IMR-90 (cell line): ENCODE measurements at regions not wholly inside any gene's neighbourhood (a gene's known extent, or its start where the extent isn't known, plus 50 kb on each side); places are given as distances from the start of the nearest gene placed in this dataset.

Source experiments
- ATAC-seq: fragments of 200-7000 bp; cut with Tn5 transposase; 2 replicates; pipeline ENCODE4 v1.9.1; 2020; ENCODE audit warnings: low read depth, mild to moderate bottlenecking, moderate library complexity
- BruUV-seq: library from RNA; stranded (reverse); fragments of 400-500 nt; replicated peaks from 2 replicates; lab custom pipeline; 2021; lab: Mats Ljungman, UMichigan
- CTCF ChIA-PET: fragments of 300-600 bp; formaldehyde crosslinking; extraction: SDS; loops from one replicate; lab custom pipeline; 2021; ENCODE audit warnings: antibody characterized with exemption; lab: Yijun Ruan, JAX
- POLR2A ChIA-PET: fragments of 300-600 bp; sonication (Branson Sonifier 250); formaldehyde crosslinking; loops from one replicate; lab custom pipeline; 2022; ENCODE audit warnings: antibody characterized with exemption; ENCODE audit not compliant: unreplicated experiment; lab: Charles Lee
- DNase-seq: peaks from one replicate; pipeline ENCODE4 v3.0.0; 2013
- H2AFZ ChIP-seq: replicated peaks from 2 replicates; pipeline ENCODE3; 2013; ENCODE audit warnings: low read length, mild to moderate bottlenecking; ENCODE audit not compliant: poor library complexity
- H2AK5ac ChIP-seq: 2 replicates; pipeline ENCODE4 v1.6.1; 2013; ENCODE audit warnings: low read depth, low read length, inconsistent platforms
- H2AK9ac ChIP-seq: replicated peaks from 2 replicates; pipeline ENCODE3; 2013; ENCODE audit warnings: mild to moderate bottlenecking, low read depth, low read length, moderate library complexity; ENCODE audit not compliant: poor library complexity
- H2BK120ac ChIP-seq: 2 replicates; pipeline ENCODE4 v1.6.1; 2013; ENCODE audit warnings: low read depth, low read length, inconsistent platforms
- H2BK15ac ChIP-seq: 3 replicates; pipeline ENCODE4 v1.6.1; 2013; ENCODE audit warnings: low read depth, low read length, inconsistent platforms
- H2BK20ac ChIP-seq: 2 replicates; pipeline ENCODE4 v1.6.1; 2013; ENCODE audit warnings: low read depth, mild to moderate bottlenecking, inconsistent platforms, low read length, moderate library complexity
- H2BK5ac ChIP-seq: 2 replicates; pipeline ENCODE4 v1.6.1; 2013; ENCODE audit warnings: mild to moderate bottlenecking, low read depth, low read length, inconsistent platforms; ENCODE audit not compliant: poor library complexity, severe bottlenecking
- H3K14ac ChIP-seq: replicated peaks from 2 replicates; pipeline ENCODE4 v1.6.1; 2013; ENCODE audit warnings: low read depth, low read length, inconsistent platforms
- H3K18ac ChIP-seq: 2 replicates; pipeline ENCODE4 v1.6.1; 2013; ENCODE audit warnings: low read depth, low read length, control low read depth
- H3K23ac ChIP-seq: 2 replicates; pipeline ENCODE4 v1.6.1; 2013; ENCODE audit warnings: low read depth, low read length, inconsistent platforms
- H3K27ac ChIP-seq: 2 replicates; pipeline ENCODE4 v1.5.1; 2013; ENCODE audit warnings: mild to moderate bottlenecking, control low read depth, low read length; ENCODE audit not compliant: insufficient read depth
- H3K27me3 ChIP-seq: 2 replicates; pipeline ENCODE4 v1.6.1; 2013; ENCODE audit warnings: low read length; ENCODE audit not compliant: control insufficient read depth, insufficient read depth
- H3K36me3 ChIP-seq: 2 replicates; pipeline ENCODE4 v1.6.1; 2013; ENCODE audit warnings: low read length, mixed read lengths; ENCODE audit not compliant: control insufficient read depth, insufficient read depth
- H3K4ac ChIP-seq: 2 replicates; pipeline ENCODE4 v1.6.1; 2013; ENCODE audit warnings: low read depth, low read length, inconsistent platforms
- H3K4me1 ChIP-seq: 2 replicates; pipeline ENCODE4 v1.6.1; 2013; ENCODE audit warnings: low read length, mixed read lengths; ENCODE audit not compliant: control insufficient read depth, insufficient read depth
- H3K4me2 ChIP-seq: 2 replicates; pipeline ENCODE4 v1.6.1; 2013; ENCODE audit warnings: low read depth, mild to moderate bottlenecking, control low read depth, low read length, moderate library complexity
- H3K4me3 ChIP-seq: 2 replicates; pipeline ENCODE4 v1.5.1; 2013; ENCODE audit warnings: low read depth, mild to moderate bottlenecking, control low read depth, low read length, moderate library complexity; ENCODE audit not compliant: insufficient read depth
- H3K56ac ChIP-seq: 2 replicates; pipeline ENCODE4 v1.6.1; 2013; ENCODE audit warnings: low read length, inconsistent platforms; ENCODE audit not compliant: insufficient read depth; ENCODE audit errors: extremely low read depth
- H3K79me1 ChIP-seq, 2 experiments: 2 replicates each; pipeline ENCODE4 v1.6.1; 2013; ENCODE audit warnings: low read length in 2 of 2, inconsistent platforms in 1 of 2, low read depth in 1 of 2
- H3K9ac ChIP-seq: 2 replicates; pipeline ENCODE4 v1.6.1; 2013; ENCODE audit warnings: low read depth, low read length, control low read depth
- H3K9me1 ChIP-seq: 2 replicates; pipeline ENCODE4 v1.6.1; 2013; ENCODE audit warnings: low read length, inconsistent platforms; ENCODE audit not compliant: insufficient read depth
- H3K9me3 ChIP-seq: 2 replicates; pipeline ENCODE4 v1.6.1; 2013; ENCODE audit warnings: low read length; ENCODE audit not compliant: control insufficient read depth, insufficient read depth
- H4K20me1 ChIP-seq: 2 replicates; pipeline ENCODE4 v1.6.1; 2013; ENCODE audit warnings: low read length, inconsistent platforms; ENCODE audit not compliant: insufficient read depth
- H4K5ac ChIP-seq: 2 replicates; pipeline ENCODE4 v1.6.1; 2013; ENCODE audit warnings: mild to moderate bottlenecking, low read depth, low read length, control low read depth
- H4K8ac ChIP-seq, 2 experiments: 2 replicates each; pipeline ENCODE4 v1.6.1; 2013; ENCODE audit warnings: low read depth in 2 of 2, low read length in 2 of 2, control low read depth in 1 of 2, inconsistent platforms in 1 of 2
- H4K91ac ChIP-seq: 2 replicates; pipeline ENCODE4 v1.6.1; 2013; ENCODE audit warnings: low read depth, low read length, inconsistent platforms; ENCODE audit not compliant: insufficient read depth
- BHLHE40 ChIP-seq: fragments of 150-350 bp; IDR thresholded peaks from 2 replicates; pipeline ENCODE4 v1.6.1; 2016; ENCODE audit warnings: mild to moderate bottlenecking, low read depth, low read length
- CEBPB ChIP-seq: IDR thresholded peaks from 2 replicates; pipeline ENCODE4 v1.6.1; 2012; ENCODE audit warnings: low read depth, low read length, improper control_type of control experiment
- CHD1 ChIP-seq: IDR thresholded peaks from 2 replicates; pipeline ENCODE4 v1.6.1; 2012; ENCODE audit warnings: low read depth, low read length, improper control_type of control experiment
- FOS ChIP-seq: fragments of 150-350 bp; IDR thresholded peaks from 2 replicates; pipeline ENCODE4 v1.6.1; 2016; ENCODE audit warnings: low read depth, low read length
- MAFK ChIP-seq: IDR thresholded peaks from 2 replicates; pipeline ENCODE4 v1.6.1; 2012; ENCODE audit warnings: low read depth, low read length, improper control_type of control experiment
- MAZ ChIP-seq: IDR thresholded peaks from 2 replicates; pipeline ENCODE4 v1.6.1; 2012; ENCODE audit warnings: low read depth, mild to moderate bottlenecking, low read length, improper control_type of control experiment, moderate library complexity, borderline replicate concordance
- MXI1 ChIP-seq: IDR thresholded peaks from 2 replicates; pipeline ENCODE4 v1.6.1; 2012; ENCODE audit warnings: low read depth, mild to moderate bottlenecking, low read length, moderate library complexity, borderline replicate concordance
- NFE2L2 ChIP-seq: fragments of 150-350 bp; IDR thresholded peaks from 2 replicates; pipeline ENCODE4 v1.6.1; 2016; ENCODE audit warnings: low read depth, mild to moderate bottlenecking, low read length
- POLR2A ChIP-seq: IDR thresholded peaks from 2 replicates; pipeline ENCODE4 v1.6.1; 2012; ENCODE audit warnings: mild to moderate bottlenecking, low read depth, low read length
- RAD21 ChIP-seq: IDR thresholded peaks from 2 replicates; pipeline ENCODE4 v1.6.1; 2012; ENCODE audit warnings: low read length, improper control_type of control experiment
- RCOR1 ChIP-seq: IDR thresholded peaks from 2 replicates; pipeline ENCODE4 v1.6.1; 2012; ENCODE audit warnings: mild to moderate bottlenecking, low read length, improper control_type of control experiment; ENCODE audit not compliant: insufficient replicate concordance
- RFX5 ChIP-seq: IDR thresholded peaks from 2 replicates; pipeline ENCODE4 v1.8.0; 2012; ENCODE audit warnings: low read depth, mild to moderate bottlenecking, low read length, moderate library complexity
- SMC3 ChIP-seq: fragments of 150-350 bp; IDR thresholded peaks from 2 replicates; pipeline ENCODE4 v1.6.1; 2016; ENCODE audit warnings: low read depth, mild to moderate bottlenecking, antibody characterized with exemption, low read length, moderate library complexity
- WGBS, 2 experiments: methylation state at CpG; one replicate each; pipeline versions ENCODE4 v1.1.5 to v1.1.7; 2013; ENCODE audit warnings: missing lambda C conversion rate in 2 of 2; ENCODE audit not compliant: insufficient read length in 1 of 2; ENCODE audit errors: extremely low coverage in 2 of 2; 5-methylcytosine and 5-hydroxymethylcytosine counted together
- dilution Hi-C: fragments of 300-500 bp; cut with HindIII; formaldehyde crosslinking; loops from one replicate; pipeline ENCODE4 v1.14.3; 2018; ENCODE audit warnings: low sequenced_read_pairs; ENCODE audit not compliant: unreplicated experiment
- in situ Hi-C: fragments of 300-500 bp; cut with MboI; formaldehyde crosslinking; loops from 3 replicates; pipeline ENCODE4 v1.14.3; 2019; ENCODE audit warnings: low sequenced_read_pairs, inconsistent platforms, mixed read lengths
- intact Hi-C: fragments of 100-400 bp; cut with micrococcal nuclease; formaldehyde crosslinking; loops from 2 replicates; pipeline ENCODE4 v1.10.0; 2022
- TF ChIP-seq, protein P1 (sequence below): conservative IDR thresholded peaks from 2 replicates; pipeline ENCODE4 v1.5.1; 2012; ENCODE audit warnings: mild to moderate bottlenecking, low read depth, low read length, improper control_type of control experiment
- TF ChIP-seq, protein P2 (sequence below): fragments of 150-350 bp; IDR thresholded peaks from 2 replicates; pipeline ENCODE4 v1.6.1; 2016; ENCODE audit warnings: low read depth, mild to moderate bottlenecking, low read length, moderate library complexity, borderline replicate concordance
- TF ChIP-seq, protein P3 (sequence below): fragments of 150-350 bp; IDR thresholded peaks from 2 replicates; pipeline ENCODE4 v1.6.1; 2017; ENCODE audit warnings: mild to moderate bottlenecking, antibody characterized with exemption, low read length, low read depth

DNA sequence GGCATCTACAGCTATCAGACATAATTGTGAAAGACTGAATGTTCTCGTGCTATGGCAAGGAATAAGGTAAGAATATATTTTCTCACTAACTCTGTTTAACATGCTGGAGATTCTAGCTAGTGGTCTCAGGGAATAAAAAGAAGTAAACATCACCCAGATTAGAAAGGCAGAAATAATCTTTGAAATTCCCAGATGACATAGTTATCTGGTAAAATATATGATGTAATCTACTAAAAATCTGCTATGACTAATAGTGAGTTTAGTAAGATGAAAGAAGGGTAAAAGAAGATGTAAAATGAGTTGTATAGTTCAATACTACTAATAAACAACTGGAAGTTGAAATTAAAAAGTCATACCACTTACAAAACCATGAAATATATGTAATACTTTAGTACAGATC is 134.2 kb downstream of the DSC3 start:
- CTCF ChIA-PET: no interaction called here
- Histone ChIP-seq H2BK15ac (no peak overlapping the region), H2AFZ (no peak overlapping the region), H3K9me1 (no peaks in the 10 kb centered on the region), H3K79me1 (no peaks in the 10 kb centered on the region), H3K56ac (no peak overlapping the region), H2BK20ac (no peak overlapping the region), H4K91ac (no peak overlapping the region), H3K9me3 (no peaks in the 10 kb centered on the region; the same call in none of the 2 replicates), H3K18ac (no peak overlapping the region), H3K4me2 (no peak overlapping the region), H3K36me3 (no peaks in the 10 kb centered on the region), H2BK5ac (no peak overlapping the region), H2BK120ac (no peak overlapping the region), H2AK5ac (no peak overlapping the region), H3K4ac (no peak overlapping the region), H4K5ac (no peak overlapping the region), H3K23ac (no peak overlapping the region), H3K4me3 (no peak overlapping the region), H3K27me3 (no peaks in the 10 kb centered on the region), H3K9ac (no peak overlapping the region), H4K20me1 (no peaks in the 10 kb centered on the region), H3K4me1 (no peaks in the 10 kb centered on the region), H3K14ac (no peak overlapping the region), H2AK9ac (no peak overlapping the region), H4K8ac (no peak overlapping the region), H3K27ac (no peak overlapping the region)
- no peak for ATAC-seq
- TF ChIP-seq NFE2L2 (no peak), SMC3 (no peak), FOS (no peak), RFX5 (no peak), MXI1 (no peak), CHD1 (no peak), POLR2A (no peak), BHLHE40 (no peak), MAZ (no peak), CEBPB (no peak), RAD21 (no peak), RCOR1 (no peak), MAFK (no peak)
- TF ChIP-seq, protein P1, sequence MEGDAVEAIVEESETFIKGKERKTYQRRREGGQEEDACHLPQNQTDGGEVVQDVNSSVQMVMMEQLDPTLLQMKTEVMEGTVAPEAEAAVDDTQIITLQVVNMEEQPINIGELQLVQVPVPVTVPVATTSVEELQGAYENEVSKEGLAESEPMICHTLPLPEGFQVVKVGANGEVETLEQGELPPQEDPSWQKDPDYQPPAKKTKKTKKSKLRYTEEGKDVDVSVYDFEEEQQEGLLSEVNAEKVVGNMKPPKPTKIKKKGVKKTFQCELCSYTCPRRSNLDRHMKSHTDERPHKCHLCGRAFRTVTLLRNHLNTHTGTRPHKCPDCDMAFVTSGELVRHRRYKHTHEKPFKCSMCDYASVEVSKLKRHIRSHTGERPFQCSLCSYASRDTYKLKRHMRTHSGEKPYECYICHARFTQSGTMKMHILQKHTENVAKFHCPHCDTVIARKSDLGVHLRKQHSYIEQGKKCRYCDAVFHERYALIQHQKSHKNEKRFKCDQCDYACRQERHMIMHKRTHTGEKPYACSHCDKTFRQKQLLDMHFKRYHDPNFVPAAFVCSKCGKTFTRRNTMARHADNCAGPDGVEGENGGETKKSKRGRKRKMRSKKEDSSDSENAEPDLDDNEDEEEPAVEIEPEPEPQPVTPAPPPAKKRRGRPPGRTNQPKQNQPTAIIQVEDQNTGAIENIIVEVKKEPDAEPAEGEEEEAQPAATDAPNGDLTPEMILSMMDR: no peak
- TF ChIP-seq, protein P2, sequence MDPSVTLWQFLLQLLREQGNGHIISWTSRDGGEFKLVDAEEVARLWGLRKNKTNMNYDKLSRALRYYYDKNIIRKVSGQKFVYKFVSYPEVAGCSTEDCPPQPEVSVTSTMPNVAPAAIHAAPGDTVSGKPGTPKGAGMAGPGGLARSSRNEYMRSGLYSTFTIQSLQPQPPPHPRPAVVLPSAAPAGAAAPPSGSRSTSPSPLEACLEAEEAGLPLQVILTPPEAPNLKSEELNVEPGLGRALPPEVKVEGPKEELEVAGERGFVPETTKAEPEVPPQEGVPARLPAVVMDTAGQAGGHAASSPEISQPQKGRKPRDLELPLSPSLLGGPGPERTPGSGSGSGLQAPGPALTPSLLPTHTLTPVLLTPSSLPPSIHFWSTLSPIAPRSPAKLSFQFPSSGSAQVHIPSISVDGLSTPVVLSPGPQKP: no peak
- TF ChIP-seq, protein P3, sequence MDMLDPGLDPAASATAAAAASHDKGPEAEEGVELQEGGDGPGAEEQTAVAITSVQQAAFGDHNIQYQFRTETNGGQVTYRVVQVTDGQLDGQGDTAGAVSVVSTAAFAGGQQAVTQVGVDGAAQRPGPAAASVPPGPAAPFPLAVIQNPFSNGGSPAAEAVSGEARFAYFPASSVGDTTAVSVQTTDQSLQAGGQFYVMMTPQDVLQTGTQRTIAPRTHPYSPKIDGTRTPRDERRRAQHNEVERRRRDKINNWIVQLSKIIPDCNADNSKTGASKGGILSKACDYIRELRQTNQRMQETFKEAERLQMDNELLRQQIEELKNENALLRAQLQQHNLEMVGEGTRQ: no peak
- in situ Hi-C loops (no loop called here), dilution Hi-C loops (no loop called here), intact Hi-C loops (no loop called here)
- WGBS, 2 experiments: no CpG with 5 or more reads among the region's 1 CpG
- POLR2A ChIA-PET: no interaction called here
- no peak for DNase-seq
- no TSS peak for BruUV-seq
